CD4-positive, alpha-beta T cell treated with Interleukin-15 for 1 hour (primary cell): ENCODE measurements at regions not wholly inside any gene's neighbourhood (a gene's known extent, or its start where the extent isn't known, plus 50 kb on each side); places are given as distances from the start of the nearest gene placed in this dataset.
A peak's percentile ranks its signal among the peaks of the same experiment; 100 is the strongest.

Experiments
- DNase-seq: peaks from one replicate; pipeline ENCODE4 v3.0.0-alpha.2; 2020

DNA sequence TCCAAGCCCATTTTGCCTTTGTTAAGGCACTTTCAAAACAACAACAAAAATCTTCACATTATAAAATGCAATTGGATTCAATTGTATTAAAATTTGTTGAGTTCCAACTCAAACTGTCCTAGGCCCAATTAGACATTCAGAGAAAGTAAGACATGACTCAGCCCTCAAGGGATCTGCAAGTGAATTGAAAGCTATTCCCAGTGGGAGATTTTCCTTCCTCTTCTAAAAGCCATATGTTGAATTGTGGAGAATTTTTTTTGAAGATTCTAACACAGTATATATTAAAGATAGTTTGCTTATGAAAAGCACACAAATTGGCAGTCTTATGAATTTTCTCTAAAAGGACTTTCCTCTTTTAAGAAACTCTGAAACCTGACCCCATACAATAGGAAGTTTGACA is 268.0 kb upstream of the PARD3B start:
- no peak for DNase-seq

DNA sequence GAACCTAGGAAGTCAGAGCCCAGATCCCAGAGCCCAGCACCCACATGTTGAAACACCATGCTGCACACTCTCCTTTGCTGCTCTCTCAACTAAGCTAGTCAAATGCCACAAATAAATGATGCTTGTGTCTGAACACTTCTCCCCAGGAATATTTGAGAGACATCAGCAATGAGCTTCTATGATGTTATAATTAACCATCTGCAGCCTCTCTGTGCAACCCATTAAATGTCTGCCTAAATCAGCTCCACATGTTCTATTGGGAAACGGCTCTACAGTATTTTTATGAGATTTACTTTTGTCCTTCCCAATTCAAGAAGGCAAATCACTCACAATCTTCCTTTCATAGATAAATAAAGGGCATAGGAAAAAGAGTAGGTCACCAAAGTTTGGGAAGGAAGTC is 266.8 kb upstream of the PARD3B start:
- DNase-seq, result no peak

DNA sequence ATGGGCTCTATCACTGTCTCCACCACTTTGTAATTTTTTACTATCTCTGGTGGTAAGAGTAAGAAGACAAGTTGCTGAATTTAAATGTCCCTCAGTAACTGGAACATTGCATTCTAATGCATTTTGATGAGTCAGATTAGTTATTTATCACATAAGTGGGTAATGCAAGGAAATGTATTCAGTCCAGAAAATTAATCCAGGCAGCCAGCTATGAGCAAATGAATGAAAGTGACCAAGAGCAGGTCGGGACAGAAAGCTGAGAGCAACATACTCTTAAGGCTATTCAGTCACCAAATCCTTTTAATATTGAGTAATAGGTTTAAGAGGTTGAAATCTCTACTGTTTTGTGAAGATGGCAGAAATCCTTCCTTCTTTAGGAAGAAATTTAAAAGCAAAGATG is 265.5 kb upstream of the PARD3B start:
- no peak for DNase-seq

DNA sequence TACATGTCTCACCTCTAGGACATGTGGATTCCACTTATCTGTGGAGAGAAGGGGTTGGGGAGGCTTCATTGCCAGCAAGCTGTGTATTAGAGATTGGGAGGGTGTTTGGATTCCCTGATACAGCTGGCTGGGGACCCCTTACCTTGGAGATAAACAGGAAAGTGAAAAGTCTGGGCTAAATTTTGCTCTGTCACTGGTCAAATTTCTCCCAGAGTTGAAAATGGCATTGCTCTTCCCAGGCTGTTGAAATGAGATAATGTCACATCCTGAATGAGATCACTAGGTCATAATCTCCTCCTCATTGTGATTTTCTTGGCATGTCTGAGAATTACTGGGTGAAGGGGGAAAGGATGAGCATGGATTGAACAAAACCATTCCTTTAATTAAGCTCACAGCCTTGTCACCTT is 265.0 kb upstream of the PARD3B start:
- DNase-seq, result no peak

DNA sequence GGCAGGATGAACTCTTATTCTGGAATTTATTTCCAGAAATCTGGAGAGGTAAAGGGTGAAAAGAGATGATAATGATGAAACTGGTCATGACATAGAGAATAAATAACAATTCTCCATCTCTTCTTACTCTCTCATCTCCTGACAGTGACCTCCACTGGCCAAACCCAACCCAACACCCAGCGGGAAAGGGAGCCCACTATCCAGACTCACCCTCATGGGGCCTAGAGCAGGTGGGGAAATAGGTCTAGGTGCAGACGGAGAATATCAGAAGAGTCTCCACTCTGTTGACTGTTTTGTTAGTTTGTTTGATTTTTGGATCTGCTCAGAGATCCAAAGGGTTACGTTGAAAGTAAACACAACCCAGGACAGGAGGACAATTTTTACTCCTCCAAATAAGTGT is 263.2 kb upstream of the PARD3B start:
- DNase-seq, result no peak

DNA sequence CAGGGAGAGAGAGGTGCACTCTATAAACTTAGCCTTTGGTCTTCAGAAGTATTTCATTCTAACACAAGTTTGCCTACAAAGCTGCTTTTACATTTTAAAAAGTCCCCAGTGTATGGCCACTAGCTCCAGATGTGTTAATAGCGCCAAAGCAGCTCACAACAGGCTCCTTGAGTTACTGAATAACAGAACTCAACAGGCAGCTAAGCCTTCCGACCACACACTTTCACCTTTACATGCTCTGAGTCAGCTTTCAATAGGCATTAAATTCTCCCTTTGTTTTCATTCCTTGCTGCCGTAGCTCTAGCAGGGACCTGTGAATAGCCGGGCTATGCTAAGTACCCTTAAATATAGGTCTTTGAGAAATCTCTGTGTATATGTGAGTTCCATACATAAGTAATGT is 262.8 kb upstream of the PARD3B start:
- DNase-seq, result no peak

DNA sequence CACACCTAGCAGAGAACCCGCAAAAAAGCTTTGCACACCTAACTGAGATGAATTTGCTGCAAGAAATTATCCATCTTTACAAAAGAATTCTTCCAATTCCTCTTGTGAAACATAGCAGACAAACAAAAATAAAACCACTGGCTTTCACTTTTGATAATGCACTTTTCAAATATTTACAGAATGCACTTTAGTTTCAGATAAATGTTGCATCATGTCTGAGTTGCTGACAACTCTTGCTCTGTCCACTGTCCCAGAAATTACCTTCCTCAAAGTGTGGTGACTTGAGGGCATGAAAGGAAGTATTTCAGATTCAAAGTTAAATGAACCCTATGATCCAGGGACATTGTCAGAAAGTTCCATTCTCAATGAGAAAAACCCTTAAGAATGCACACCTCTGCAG is 256.2 kb upstream of the PARD3B start:
- DNase-seq, result no peak

DNA sequence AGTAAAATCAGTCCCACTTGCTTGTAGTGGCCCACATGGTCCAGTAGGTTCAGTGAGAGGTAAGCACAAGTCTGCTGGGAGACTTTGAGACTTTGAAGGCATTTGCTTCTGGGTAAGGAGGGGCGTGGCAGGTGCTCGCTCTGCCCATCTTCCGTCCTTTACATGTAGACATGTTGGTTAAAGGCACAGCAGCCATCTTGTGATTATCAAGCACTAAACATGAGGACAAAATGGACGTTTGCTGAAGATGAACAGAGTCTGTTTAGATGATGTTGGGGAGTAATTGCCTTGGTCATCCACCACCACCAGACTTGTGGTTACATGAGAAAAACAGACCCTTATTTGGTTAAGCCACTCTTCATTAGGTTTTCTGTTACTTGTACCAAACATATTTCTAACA is 252.8 kb upstream of the PARD3B start:
- no peak for DNase-seq

DNA sequence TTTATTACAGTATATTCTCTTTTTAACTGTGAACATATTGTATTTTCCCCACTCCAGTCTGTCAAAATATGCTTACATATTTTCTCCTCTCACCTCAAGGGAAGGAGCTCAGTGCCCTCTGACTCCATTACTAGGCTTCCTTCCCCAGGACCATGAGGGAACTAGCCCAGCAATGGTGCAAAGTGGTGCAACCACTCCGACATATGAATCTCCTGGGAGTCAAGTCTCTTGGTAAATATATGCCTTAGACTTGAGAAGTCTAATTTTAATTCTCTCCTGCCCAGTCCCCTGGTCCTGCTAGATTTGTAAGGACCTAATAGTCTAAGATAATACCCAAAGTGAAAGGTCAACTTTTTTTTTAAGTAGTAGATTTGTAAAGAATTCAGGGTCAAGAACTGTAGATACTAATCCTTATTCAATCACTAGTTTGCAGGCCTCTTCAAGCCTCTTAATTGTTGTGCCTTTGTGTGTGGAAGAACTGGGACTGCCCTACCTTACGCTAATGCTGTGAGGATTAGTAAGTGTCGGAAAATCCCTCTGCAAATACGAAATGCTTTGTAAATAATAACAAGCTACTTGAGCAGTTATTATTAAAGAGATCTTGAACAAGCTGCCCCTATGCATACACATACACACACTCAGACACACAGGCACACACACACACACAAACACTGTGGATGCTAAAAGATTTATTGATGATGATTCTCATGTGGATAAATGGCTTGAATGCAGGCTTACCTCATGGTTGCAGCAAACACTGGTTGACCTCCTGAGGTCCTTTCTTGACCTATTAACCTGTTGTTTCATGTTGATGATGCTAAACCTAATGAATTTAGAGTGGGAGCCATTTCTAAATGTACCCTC is 251.2 kb upstream of the PARD3B start:
- DNase-seq, result no peak

DNA sequence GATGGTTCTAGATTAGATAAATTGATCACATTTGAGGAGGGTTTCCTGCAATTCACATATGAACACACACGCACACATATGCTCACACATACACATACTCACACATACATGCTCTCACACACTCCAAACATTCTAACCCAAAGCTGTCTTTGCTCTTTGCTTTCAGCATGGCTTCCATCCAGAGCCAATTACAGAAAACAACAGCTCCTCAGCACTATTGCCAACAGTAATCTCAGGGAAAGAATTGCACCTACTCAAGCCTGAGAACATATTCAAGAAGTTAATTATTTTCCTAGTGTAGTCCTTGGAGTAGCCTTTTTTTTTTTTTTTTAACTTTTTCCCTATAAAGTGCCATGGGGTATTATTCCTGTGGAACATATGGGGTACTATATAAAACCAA is 246.9 kb upstream of the PARD3B start:
- DNase-seq, result no peak

DNA sequence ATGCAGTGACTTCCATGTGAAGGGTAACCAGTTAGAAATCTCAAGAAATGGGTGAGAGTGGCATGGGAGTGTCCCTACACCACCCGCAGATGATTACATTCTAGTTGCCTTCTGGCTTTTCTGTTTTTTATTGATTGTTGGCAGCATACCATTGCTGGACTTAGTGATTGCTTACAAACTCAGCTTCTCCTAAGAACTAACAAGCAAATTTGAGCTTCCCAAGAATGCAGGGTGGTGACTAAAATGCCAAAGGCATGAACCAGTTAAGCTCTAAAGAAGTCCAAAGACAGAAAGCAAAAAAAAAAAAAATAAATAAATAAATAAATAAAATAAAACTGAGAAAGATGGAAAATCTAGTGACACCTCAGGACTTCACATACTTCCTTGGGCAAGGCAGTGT is 245.5 kb upstream of the PARD3B start:
- no peak for DNase-seq

DNA sequence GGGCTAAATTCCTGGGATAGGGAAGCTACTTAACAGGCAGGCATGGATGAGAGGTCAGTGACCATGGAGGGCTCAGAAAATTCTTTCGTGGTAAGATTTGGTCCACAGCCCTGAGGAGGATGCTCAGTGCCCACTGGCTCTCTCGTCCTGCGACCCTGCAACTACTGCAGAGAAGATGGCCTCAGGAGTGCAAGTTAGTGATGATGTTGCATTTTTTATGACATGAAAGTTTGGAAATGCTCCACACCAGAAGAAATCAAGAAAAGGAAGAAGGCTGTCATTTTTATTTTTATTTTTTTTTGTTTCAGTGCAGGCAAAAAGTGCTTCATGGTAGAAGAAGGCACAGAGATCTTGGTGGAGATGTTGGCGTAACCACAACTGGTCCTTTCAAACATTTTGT is 238.6 kb upstream of the PARD3B start:
- no peak for DNase-seq

DNA sequence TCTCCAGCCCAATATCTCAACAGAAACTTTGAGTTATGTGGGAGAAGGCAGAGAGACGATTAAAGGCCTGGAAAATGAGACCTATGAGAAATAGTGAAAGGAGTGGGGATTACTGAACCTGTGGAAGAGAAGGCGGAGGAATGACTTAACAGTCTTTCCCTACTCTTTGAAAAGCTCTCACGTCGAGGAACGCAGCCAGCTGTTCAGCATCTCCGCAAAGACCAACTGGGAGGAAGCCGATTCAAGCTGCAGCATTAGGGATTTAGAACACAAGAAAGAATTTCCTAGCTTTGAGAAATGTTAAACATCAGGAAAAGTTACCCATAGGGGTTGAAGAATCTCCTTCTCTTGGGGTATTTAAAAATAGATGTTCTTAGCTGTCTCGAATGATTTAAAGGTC is 233.2 kb upstream of the PARD3B start:
- DNase-seq, result no peak

DNA sequence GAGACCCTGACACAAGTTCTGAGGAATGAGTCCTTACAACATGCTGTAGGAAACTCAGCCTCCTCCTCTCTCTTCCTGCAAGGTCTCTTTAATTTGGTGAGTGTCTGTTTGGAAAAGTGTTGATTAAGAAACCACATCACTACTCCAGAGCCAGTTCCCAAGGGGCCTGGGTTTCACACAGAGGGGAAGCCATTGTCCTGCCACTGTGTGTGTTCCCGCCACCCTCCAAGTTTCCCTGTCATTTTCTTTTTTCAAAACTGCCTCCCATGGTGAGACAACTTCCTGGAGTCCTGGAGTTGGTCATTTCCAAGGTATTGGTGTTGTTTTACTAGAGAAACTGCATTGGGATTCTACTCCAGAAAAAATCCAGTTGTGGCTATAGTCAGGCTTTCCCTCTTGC is 232.0 kb upstream of the PARD3B start:
- DNase-seq, result no peak

DNA sequence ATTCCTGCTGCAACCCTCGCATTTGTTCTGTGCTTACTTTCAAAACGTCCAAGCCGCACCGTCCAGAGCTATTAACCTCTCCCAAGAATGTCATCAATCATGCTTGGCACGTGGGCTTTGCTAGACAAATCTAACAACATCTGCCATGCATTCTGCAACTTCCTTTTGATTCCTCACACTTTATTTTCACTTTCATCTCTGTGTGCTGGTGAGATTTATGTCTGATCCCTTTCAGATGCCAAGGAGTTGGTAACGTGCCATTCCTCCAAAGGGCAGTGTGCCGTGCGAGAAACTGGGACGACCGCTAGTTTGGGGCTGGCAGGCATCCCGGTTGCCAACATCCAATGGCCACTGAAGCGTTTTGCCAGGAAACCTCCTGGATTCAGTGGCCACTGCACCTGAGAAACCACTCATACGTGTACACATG is 230.0 kb upstream of the PARD3B start:
- no peak for DNase-seq

DNA sequence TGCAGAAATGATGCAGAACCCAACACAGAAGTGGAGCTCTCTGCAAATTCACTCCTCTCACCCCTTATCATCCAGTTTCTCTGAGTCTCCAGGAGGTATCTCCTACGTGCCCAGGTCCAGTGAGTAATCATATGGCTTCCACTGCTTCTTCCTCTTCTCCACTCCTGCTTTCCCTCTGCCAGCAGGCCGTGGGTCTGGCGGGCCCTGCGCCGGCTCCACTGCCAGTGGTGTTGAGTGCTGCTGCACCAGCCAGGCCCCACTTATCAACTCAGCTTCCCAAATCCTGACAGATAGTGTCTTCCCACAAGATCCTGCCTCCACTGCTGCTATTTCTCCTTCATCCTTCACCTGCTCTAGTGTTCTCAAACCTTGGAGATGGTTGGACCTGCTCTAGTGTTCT is 227.6 kb upstream of the PARD3B start:
- DNase-seq, result no peak

DNA sequence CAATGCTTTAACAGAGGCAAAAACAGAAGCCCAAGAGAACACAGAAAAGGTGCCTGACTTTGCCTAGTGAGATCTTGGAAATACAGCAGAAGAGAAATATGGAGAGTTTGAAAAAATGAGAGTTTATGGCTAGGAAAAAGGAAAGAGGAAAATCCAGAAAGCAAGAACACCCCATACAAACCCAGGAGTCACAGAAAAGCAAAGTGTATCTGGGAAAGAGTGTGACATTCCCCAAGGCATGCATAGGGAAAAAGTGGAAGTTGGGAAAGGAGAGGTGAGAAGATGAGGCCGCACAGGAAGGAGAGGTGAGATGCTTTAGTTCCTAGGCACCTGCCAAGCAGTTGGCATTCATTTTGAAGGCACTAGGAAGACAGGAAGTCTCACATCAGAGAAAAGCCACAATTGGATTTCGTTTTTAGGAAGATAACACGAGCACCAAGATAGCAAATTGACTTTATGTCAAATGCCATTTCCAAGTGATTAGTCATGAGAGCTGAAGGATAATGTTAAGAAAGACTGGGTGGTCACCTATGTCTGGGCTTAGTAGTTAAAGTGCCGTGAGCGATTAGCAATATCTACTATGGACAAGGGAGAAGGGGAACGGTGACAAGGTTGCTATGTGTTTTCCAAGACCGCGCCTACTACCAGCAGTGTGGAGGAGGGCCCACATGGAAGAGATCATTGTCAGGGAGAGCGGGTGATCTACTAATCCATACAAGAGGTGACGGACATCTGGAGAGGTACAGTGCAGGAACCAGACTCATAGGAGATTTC is 224.1 kb upstream of the PARD3B start:
- DNase-seq, result no peak

DNA sequence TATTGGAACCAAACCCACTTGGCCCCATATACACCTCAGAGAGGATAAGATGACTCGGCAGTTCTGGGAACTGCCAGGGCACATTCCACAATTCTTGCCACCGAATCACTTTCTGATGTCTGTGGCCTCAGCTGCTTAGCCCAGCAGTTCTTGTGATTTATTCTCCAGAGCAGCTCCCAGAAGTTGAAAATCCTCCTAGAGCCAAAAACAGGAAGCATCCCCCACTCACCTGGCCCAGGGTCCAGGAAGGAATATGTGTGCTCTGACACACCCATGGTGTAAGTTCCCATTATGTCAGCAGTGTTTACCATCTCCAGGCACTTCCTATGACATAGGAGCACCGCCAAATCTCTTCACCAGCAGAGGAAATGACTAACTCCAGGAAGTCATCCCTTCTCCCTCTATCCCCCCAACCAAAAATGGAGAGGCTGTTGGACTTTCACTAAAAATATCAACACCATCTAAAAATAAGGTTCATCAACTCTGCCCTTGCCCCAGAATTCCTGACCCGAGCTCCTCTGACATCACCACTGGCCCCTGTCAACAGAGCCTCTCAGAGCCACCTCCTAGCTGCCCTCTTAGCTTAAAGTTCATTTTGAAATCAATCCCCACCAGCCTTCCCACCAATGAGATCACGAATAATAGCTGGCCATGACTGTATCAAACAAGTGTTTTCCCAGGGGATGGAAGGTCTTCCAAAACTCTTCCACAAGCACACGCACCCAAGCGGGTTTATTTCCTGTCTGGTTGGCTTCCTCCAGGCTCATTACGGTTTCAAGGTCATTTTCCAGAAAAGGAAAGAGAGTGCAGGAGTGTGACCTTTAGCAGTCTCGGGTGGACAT is 223.1 kb upstream of the PARD3B start:
- no peak for DNase-seq

DNA sequence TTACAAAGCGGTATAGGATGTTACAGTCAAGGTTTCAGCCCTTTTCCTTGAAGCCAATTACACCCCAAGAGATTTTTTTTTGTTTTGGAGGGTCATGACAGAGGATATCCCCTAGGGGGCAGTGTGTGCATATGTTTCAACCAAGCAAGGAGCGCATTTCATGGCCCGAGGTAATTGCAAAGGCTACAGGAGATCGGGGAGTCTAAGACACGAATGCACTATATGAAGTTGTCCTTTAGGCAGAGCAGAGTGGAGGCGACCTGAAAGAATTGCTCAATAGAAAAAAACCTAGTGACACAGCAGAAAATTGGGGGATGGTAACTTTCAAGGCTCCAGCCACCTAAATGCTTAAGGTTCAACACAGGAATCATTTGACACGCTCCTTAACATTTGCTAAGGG is 219.8 kb upstream of the PARD3B start:
- peak; percentile 23 for DNase-seq

DNA sequence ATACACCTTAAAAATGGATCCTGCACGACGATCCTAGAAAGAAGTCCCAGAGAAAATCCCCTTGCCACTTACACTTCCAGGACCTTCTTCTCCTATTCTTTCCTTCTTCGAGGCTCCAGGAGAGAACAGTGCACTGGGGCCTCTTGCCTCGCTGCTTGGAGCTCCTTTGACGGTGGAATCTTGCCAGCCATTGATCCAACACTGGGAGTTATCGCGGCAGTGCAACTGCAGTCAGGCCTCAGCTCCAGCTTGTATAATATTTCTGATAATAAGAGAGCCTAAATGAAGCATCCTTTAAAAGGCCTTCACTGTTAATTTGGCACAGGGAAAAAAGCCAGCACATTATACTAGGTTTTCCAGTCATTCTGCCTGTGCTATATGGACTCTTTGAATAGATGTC is 216.9 kb upstream of the PARD3B start:
- no peak for DNase-seq

DNA sequence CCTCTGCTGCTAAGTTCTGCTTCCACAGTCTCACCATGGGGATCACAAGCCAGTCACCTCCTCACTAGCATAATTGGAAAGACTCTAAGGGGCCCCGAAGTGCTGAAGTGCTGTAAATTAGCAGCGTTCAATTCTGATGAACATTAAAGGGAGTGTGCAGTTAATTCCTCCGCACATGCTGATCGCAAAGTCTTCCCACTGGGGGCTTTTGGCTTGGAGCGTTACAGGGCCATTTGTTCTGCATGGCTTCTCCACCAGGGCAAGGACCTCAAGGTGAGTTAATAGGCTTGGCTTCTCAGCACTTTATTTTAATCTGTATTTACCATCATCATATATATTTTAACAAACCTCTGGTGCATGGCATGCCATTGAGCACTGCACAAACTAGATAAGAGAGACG is 216.3 kb upstream of the PARD3B start:
- DNase-seq, result no peak

DNA sequence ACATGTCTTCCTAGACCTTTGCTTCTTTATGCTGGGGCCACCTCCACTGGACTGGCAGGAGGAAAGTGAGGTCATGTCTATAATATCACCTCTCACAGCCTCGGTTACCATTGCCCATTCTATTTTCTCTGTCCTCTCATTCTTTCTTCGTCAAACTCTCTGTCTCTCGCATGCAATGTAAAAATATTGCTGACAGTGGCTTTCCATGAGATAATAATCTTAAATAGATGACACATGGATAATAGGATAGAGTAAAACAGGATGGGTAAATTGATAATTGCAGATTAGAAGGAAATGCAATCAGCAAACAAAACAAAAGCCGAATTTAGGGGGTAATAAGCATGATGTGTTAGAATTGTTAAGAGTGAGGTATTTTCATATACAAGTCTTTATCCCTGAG is 215.7 kb upstream of the PARD3B start:
- DNase-seq, result no peak

DNA sequence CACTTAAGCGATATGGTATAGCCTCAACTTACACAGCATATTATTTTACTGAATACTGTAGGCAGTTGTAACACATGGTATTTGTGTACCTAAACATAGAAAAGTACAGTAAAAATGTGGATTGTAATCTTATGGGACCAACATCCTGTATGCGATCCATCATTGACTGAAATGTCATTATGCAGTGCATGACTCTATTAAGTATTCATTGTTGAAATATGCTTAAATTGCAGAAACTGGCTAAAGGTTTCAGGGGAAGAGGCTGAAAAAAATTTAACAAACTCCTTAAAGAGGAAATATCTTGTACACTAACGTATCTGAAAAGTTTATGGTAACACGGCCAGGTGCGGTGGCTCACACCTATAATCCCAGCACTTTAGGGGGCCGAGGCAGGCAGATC is 214.1 kb upstream of the PARD3B start:
- no peak for DNase-seq

DNA sequence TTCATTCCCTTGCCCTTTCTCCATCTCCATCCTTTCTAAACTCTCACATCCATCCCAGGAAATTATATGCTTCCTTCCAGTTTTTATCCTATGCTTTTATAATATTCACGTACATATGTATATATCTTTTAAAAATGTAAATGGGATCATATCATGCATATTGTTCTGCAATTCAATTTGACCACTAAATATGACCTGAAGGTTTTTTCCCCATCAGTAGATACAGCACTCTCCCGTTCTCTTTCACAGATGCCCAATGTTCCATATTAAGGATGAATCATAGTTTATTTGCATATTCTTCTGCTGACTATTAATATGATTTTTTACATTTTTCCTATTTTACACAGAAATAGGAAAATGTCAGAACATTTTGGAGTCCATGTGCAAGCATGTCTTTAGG is 213.3 kb upstream of the PARD3B start:
- DNase-seq, result no peak
